Epithelial cell of esophagus (primary cell): ENCODE measurements at regions not wholly inside any gene's neighbourhood (a gene's known extent, or its start where the extent isn't known, plus 50 kb on each side); places are given as distances from the start of the nearest gene placed in this dataset.

Experiments used
- DNase-seq: peaks from one replicate; pipeline ENCODE4 v3.0.0; 2010; ENCODE audit warnings: low read depth
- H3K4me3 ChIP-seq: 2 replicates; pipeline ENCODE4 v1.5.1; 2011; ENCODE audit warnings: mild to moderate bottlenecking, low read length, control low read depth
- CTCF ChIP-seq: IDR thresholded peaks from 2 replicates; pipeline ENCODE4 v1.5.1; 2011; ENCODE audit warnings: low read depth, mild to moderate bottlenecking, low read length, control low read depth, inconsistent platforms; ENCODE audit not compliant: insufficient read depth; ENCODE audit errors: missing control alignments

GRCh38 chr5:121797681-121798518 lies 53.8 kb upstream of the FTMT start:
- no peak for TF ChIP-seq CTCF
- no peak for DNase-seq
- no peak overlapping the region for H3K4me3 ChIP-seq
